ENCODE measurements at regions not wholly inside any gene's neighbourhood (a gene's known extent, or its start where the extent isn't known, plus 50 kb on each side); places are given as distances from the start of the nearest gene placed in this dataset.

DNA sequence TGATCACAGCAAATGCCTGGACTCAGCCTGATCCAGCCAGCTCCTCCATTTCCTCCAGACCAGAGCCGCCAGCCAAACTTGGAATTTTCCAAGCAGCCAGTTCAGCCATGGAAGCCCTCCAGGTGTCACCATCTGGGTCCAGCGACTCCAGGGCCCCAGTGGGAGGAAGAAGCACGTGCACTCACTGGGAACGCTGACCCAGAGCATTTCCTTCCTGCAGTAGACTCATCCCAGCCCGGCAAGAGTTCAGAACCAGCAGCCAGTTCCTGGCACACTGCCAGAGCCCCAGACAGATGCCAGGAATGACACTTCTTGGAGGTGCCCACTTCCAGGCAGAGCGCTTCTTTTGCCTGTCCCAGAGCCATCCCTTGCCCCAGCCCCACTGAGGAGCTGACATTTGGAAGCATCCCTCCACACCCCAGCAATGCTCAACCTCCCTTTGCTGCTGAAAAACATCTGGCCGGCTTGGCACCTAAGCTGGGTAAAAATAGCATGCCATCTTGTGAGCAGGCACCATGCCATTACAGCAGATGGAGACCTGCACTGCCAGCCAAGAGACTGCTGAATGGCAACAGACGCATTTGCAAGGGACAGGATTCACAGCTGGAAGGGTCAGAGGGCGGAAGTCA, 460.3 kb upstream of the PROK2 start:
- DNase-seq = peak; percentile 43

DNA sequence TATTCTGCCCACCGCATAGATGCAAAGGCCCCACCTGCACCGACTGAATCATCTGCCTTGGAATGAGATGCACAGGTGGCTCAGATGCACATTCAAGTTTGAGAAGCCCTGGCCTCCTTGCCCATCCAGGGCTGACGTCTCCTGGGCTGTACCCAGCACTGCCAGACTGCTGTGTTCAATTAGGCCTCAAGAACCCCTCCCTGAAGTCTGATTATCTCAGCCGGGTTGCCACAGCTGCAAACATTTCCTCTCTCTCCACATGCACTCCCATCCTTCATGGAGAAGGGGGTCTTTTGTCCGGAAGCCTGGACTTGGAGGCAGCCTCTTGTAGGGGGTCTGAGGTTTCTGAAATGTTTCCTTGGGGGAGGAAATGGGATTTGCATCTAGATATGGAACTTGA, 459.4 kb upstream of the PROK2 start:
- no peak for DNase-seq

DNA sequence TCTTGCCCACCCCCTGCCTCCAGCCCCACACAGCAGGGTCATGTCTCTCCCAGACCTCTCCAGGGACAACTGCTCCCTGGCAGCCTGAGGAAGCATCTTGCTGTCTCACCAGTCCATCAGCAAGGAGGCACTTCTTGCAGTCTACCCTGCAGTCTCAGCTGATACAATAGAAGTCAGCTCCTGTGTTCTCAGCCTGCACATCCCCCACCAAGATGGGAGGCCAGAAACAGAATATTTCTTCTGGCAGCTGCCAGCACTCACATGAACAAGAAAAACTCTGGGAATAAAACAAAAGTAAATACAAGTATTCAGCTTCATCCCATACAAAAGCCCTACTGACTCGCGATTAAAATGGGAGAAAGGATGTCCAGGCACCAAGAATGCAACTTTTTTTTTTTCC, 457.4 kb upstream of the PROK2 start:
- no peak for DNase-seq

DNA sequence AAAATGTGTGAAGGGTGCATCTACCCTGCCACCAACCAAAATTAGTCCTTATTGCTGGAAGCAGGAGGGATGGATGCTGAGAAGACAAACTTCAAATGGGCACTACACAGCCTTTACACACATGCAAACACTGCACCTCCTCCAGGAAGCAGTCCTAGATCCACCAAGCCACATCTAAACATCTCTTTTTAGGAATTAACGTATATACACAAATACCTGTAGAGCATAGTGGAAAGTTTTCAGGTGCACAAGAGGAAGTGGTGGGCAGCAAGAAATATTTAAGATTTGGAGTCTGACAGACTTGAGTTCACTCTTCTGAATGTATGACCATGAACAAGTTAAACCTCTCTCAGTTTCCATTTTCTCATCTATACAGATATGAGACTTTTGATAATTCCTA, 456.6 kb upstream of the PROK2 start:
- DNase-seq = no peak

DNA sequence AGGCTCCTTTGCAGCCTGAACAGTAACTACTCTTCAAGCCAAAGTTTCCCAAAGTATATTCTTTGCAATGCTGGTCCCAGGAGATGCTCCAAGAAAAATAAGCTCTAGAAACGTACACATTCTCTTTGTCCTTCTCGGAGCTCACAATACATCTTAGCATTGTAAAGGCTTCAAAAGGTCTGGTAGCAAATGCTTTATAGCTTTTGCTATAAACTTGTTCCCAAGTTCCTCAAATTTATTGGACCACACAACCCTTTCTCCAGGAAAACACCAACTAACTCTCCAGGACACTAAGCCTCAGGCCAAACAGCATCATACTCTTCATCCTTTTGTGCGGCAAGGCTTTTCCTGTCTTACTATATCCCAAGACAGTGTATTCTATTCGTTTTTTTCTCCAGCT, 455.6 kb upstream of the PROK2 start:
- no peak for DNase-seq

DNA sequence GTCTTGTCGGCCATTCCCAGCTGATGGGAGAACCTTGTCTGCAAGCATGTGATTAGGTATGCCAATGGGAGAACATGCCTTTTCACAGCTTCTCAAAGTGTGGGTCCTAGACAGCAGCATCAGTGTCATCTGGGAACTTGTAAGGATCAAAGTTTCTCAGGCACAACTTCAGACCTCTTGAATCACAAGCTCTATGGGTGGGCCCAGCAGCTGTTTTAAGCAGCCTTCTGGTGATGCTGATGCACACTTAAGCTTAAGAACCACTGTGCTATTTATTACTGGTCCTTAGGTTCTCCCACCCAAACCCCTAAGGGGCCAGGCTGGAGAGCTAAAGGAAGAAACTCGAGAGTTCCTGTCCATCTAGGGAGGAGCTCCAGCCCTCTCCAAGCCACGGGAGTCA, 453.9 kb upstream of the PROK2 start:
- no peak for DNase-seq

DNA sequence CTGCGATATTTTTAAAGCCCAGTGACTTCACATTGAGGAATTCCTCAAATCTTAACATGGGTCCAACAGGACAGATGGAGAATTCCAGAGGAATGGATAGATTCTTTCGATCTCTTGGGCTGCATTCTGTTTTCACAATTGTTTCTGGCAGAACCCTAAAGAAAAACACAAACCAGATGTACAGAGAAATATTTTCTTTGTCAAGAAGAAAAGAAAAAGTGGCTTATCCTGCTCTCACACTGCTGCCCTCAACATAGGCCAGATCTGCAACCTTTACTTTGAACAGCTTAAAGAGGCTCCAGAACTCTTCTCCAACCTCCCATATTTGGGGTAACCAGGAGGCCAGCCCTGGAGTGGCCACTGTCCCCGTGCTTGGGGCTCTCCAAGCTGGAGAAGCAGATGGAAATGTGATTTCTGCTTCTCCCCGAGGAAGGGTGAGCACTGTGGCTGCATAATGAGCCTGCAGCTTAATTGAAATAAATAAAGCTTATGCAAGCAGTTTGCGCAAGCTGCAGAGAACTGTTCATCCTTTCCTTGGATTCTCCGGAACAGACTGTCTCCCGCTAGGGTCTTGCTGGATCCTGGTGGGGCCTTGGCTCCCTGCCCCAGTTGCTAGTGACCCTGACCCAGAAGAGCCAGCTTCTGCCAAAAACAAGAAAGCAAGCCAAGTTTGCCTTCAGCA, 453.2 kb upstream of the PROK2 start:
- no peak for DNase-seq

DNA sequence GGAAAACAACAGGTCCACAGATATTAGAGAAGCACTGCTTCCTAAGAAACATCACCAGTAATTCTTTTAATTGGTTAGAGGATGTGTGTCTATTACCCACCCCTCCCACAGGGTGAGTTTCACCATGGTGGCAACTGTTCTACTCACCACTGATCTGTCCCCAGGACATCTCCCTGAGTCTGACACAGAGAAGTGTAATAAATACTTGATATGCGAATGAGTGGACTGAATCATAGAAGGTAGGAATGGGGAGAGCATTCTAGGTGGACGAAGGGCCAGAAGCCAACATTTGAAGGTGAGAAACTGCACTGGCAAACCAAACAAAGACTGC, 452.7 kb upstream of the PROK2 start:
- no peak for DNase-seq

DNA sequence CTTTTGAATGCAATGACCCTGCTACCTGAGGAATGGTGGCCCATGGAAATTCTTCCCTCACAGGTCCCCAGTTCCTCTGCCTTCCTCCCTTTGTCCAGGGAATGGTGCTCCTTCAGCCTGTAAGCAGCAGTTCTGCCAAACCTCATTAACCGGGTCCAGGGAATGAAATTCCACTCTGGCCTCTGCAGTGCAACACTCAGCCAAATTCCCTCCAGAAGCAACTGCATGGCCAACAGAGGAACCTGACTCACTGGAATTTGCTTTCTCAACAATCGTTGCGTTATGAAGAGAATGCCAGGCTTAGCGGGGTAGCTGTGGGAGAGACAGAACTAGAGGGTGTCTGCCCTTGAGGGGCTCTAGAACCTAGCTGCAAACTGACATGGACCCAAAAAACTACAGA, 449.4 kb upstream of the PROK2 start:
- no peak for DNase-seq

DNA sequence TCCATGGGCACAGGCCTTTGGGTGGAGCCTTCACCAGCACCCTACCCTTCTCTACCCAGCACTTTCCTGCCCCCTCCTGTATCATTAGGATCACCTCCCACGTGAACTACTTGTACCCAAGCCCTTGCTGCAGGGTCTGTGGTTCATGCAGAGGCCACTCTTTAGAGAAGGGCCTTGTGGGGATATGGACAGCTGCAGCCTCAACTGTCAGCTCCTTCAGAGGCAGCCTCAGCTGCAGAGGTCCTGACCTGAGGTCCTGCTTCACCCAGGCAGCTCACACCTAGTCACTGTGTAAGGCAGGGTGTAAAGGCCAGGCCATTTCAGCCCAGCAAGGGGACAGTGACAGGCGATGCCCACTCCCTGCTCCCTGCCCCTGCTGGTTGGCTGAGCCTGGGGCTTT, 448.6 kb upstream of the PROK2 start:
- no peak for DNase-seq

DNA sequence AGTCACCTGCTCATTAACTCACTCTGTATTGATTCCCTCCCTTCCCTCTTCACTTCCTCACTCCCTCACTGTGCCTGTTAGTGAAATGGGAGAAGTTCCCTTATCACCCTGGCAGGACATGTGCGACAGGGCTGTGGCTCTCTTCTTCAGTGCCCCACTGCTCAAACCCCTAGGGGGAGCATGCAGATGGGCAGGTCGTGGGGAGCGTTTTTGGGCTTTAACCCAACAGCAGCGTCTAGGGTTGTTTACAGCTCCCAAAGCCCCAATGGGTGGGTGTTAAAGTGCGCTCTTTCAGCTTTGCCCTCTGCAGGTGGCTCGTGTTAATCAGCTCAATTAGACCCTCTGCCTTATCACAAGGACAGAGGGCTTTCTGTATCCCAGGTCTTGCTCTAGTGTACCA, 447.8 kb upstream of the PROK2 start:
- DNase-seq = no peak

DNA sequence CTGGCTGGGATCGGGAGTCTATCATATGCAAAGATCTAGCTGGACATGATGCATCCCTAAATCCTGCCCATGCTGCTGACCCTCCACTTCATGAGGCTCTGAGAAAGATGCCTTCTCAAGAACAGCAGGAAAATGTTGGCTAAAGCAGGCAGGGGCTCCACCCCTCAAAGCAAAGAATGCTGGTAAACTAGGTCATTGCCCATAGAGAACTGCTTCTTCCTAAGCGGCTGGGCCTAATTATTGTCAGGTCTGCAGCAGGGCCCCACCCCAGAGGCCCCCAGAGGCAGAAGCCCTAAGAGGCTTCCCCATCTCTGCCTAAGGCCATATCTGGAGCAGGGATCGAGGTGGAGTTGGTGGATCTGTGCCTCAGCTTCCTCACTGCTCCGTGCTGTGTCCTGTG, 447.4 kb upstream of the PROK2 start:
- no peak for DNase-seq

DNA sequence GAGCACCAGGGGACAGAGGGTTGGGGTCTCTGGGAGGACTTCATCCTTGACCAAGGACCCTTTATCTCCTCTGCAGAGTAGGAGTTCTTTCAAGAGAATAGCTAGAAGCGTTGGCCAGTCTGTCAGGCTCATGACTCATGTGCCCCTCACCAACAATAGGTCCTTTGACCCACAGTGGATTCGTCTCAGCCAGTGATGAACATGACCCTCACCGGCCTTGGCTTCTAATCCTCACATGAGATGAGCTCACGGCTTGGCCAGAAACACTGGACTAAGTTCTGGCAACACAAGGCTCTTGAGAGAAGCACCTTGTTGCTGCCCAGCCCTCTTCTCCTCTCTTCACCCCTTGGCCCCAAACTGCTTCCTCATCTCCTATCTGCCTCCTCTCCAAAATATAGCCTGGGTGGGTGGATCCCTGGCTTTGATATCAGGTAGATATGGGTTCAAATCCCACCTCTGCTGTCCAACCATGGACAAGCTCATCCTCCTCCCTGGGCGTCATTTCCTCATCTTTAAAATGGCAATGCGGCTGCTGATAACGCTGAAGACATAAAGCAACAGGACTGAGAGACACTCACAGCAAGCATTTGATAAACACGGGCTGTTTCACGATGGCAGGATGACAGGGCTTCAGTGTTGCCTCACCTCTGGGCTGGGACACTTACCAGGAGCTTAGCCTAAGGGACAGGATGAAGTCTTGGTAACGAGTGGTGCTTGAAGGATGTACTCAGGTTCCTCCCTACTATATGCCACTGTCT, 446.7 kb upstream of the PROK2 start:
- DNase-seq = no peak

DNA sequence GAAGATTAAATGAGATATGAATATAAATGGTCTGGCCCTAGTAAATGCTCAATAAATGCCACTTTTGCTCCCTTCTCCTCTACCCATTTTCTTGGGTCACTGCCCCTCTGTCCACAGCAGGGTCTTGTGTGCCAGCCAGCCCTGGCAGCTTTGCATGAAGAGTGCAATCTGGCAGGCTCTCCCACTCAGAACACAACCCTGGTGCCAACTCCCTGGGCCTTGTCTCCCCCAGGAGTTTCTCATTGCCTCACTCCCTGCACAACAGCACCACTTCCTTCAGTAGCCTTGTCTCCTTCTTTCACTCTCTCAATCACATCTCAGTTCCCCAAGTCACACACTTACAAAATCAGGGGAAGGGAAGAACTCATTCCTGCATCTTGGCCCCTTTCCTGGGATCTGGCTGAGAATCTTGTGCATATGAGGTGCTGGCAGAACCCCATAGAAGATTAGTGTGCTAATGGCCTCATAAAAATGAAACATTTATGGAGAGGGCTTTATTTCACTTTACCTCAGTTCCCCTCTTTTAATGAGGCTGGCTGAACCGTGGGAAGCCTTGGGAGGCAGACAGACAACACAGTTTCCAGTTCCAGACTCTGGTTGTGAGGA, 445.9 kb upstream of the PROK2 start:
- DNase-seq = no peak

DNA sequence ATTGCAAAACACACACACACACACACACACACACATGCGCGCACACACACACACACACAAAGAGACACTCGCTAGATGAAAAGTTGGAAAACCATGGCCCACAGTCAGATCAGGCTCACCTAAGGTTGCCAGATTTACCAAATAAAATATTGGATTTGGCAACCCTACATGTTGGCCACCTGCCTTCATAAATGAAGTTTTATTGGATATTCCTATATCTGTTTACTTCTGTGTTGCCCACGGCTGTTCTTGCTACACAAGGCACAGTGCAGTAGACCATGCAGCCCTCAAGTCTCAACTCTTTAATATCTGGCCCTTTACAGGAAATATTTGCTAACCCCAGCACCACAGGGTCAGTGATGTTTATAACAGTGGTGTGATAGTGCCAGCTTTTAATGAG, 445.0 kb upstream of the PROK2 start:
- no peak for DNase-seq

DNA sequence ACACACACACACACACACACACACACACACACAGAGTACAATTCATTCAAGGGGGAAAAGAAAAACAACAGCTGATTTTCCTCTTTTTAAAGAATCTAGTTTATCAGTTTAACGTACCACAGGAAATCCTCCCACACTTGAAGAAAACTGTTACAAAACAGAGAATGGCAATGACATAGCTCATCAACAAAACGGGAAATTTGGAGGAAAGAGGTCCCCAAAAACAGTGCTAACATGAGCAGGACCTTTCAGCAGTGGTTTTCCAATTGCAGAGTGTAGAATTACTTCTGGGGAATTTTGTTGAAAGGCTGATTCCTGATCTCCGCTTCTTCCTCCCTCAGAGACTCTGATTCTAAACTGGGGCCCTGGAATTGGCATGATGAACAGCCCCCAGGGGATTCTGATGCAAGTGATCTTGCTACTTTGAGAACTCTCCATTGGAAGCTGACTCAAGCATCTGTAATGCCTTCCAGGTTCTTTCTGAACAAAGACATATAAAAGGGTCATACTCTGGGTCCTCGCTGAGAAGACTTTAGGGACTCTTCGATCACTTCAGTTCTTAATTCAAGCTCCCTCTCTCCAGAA, 442.6 kb upstream of the PROK2 start:
- DNase-seq = no peak

DNA sequence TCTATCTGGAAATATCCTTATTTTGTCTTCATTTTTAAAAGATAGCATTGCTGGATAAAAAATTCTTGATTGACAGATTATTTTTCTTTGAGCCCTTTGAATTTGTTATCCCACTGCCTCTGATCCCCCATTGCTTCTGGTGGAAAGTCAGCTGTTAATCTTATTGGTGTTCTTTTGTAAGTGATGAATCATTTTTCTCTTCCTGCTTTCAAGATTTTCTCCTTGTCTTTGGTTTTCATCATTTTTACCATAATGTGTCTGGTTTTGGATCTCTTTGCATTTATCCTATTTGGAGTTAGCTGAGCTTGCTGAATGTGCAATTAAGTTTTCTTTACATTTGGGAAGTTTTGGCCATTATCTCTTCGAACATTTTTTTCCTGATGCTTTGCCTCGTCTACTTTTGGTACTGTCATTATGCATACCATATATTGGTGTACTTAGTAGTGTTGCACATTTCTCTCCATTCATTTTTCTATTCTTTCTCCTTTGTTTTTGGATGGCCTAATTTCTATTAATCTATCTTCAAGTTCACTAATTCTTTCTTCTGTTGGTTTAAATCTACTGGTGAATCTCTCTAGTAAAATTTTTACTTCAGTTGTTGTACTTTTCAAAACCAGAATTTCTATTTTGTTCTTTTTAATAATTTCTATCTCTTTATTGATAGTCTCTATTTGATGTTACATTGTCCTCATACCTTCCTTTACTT, 440.0 kb upstream of the PROK2 start:
- no peak for DNase-seq

DNA sequence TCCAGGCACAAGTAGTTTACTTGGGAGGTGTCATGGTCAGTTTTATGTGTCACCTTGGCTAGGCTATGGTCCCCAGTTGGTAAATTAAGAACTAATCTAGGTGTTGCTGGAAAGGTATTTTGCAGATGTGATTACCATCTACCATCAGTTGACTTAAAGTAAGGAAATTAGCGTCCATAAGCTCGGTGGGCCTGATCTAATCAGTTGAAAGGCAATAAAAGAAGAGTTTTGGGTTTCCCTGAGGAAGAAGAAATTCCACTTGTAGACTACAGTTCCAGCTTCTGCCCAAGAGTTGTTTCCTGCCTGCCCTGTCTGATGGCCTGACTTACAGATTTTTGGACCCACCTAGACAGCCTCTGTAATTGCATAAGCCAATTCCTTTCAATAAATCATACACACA, 438.7 kb upstream of the PROK2 start:
- no peak for DNase-seq

DNA sequence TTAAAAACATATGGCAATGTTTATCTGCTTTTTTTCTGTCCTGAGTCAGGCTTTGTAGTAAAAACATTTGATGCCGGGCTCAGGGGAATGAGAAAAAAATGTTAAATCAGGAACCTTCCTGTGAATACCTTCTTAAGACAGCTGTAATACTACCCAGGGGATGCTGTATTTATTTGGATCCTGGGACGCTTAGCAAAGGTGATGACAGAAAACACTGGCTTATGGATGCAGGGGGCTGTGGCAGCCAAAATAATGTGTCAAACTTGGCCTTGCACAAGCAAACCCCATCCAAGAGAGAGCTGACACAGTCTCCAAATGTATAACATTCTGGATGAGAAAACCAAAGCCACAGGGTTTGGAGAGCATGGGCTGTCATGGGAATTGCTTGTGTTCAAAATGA, 438.2 kb upstream of the PROK2 start:
- no peak for DNase-seq

DNA sequence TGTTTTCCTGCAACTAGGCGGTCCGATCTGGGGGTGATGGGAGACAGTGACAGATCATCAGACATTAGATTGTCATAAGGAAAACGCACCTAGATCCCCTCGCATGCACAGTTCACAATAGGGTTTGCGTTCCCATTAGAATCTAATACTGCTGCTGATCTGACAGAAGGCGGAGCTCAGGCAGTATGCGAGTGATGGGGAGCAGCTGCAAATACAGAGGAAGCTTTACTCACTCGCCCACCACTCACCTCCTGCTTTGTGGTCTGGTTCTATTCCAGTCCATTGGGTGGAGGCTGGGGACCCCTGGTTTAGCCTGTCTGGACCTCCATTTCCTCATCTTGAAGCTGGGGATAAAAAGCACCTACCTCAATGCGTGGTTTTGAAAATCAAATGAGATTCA, 437.5 kb upstream of the PROK2 start:
- no peak for DNase-seq

DNA sequence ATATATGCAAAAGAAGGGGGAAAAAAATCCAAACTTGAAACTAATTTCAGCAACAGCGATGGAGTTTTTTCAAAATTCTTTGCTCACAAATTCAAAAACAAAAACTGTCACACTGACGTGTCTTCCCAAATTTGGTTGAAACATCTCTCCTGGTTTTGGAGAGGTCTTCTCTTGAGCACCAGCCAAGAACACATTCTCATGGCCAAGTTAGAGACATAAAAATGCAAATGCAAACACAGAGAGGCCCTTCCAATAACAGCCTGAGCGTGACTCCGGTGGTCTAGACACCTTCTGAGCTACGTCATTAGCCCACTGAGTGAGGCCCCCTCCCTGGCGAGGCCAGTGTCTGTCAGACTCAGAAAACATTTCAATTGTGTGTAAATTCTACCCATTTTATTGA, 436.0 kb upstream of the PROK2 start:
- no peak for DNase-seq

DNA sequence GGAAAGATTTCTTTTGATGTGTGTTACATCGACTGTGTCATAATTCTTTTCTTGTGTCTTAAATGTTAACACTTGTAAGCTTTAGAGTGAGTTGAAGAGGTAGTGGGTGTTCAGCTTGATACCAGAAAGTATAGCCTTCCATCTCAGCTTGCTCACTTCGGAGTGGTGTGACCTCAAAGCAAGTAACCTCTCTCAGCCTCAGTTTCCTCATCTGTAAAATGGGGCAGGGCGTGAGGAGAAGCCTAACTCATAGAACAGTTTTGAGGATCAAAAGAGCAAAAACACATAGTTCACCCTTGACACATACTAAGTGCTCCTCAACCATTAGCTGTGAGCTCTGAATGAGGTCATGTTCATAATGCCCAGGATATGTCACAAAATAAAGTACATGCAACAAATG, 434.8 kb upstream of the PROK2 start:
- no peak for DNase-seq

DNA sequence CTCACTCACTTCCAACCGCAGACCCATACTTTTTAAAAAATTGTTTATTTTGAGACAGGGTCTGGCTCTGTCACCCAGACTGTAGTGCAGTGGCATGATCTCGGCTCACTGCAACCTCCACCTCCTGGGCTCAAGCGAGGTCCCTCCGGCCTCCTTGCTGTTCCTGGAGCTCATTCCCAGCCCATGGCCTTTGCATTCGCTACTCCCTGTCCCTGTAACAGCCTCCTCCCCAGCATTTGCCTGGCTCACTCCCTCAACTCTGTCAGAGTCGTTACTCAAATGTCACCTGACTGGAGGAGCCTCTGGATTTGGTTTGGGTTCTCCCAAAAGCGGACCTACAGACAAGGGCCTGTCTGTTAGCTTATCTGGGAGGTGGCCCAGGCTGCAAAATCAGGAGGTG, 432.6 kb upstream of the PROK2 start:
- DNase-seq = no peak

All from NCI-H1694 (cell line).